ENCODE measurements at regions not wholly inside any gene's neighbourhood (a gene's known extent, or its start where the extent isn't known, plus 50 kb on each side); places are given as distances from the start of the nearest gene placed in this dataset.
A peak's percentile ranks its signal among the peaks of the same experiment; 100 is the strongest.

- peak overlapping the region; percentile 33 for H2AFZ ChIP-seq (ENCODE audit: low read depth, low read length, poor library complexity, severe bottlenecking)
- BruUV-seq (replicated peaks): no TSS peak
- H3K9me3 ChIP-seq (ENCODE audit: control insufficient read depth in 1 of 2, insufficient read depth in 1 of 2, low read depth in 1 of 2, low read length in 2 of 2): no peaks in the 10 kb centered on the region
- no peak overlapping the region for H3K4me3 ChIP-seq (replicated peaks in 1 of 2; ENCODE audit: low read depth in 1 of 2, low read length in 2 of 2)
- RAD21 ChIA-PET (ENCODE audit: low non-redundant PET in 1 of 2, low total read pairs in 2 of 2, uncharacterized antibody in 2 of 2, unreplicated experiment in 2 of 2): no interaction called here
- POLR2A ChIA-PET: interaction anchor here (1.2 kb wide), 1 partner anchor 13 kb away, joined by 3 read pairs; no protein-coding TSS in a partner anchor
- ATAC-seq (no peak), DNase-seq (ENCODE audit: low read depth, low spot score) (no peak)
- no peaks in the 10 kb centered on the region for H3K9me2 ChIP-seq (ENCODE audit: insufficient read depth)
- TF ChIP-seq, protein P1, sequence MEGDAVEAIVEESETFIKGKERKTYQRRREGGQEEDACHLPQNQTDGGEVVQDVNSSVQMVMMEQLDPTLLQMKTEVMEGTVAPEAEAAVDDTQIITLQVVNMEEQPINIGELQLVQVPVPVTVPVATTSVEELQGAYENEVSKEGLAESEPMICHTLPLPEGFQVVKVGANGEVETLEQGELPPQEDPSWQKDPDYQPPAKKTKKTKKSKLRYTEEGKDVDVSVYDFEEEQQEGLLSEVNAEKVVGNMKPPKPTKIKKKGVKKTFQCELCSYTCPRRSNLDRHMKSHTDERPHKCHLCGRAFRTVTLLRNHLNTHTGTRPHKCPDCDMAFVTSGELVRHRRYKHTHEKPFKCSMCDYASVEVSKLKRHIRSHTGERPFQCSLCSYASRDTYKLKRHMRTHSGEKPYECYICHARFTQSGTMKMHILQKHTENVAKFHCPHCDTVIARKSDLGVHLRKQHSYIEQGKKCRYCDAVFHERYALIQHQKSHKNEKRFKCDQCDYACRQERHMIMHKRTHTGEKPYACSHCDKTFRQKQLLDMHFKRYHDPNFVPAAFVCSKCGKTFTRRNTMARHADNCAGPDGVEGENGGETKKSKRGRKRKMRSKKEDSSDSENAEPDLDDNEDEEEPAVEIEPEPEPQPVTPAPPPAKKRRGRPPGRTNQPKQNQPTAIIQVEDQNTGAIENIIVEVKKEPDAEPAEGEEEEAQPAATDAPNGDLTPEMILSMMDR (IDR thresholded peaks at IDR 0.05 in 2 of 3, conservative IDR thresholded peaks at IDR 0.05 in 1 of 3; ENCODE audit: borderline replicate concordance in 1 of 3, insufficient read depth in 1 of 3, low read depth in 2 of 3, low read length in 2 of 3): no peak
- TF ChIP-seq FOSL1 (IDR thresholded peaks at IDR 0.05; ENCODE audit: low read depth): peak; percentile 76
- TF ChIP-seq SP1 (IDR thresholded peaks at IDR 0.05; ENCODE audit: low read depth): 0 out of 2 replicates have a peak, but pooled peaks have one; percentile 15
- H3K4me1 ChIP-seq (ENCODE audit: control insufficient read depth in 1 of 2, insufficient read depth in 2 of 2, low read length in 2 of 2): peaks cover 0 to 23% of the 10 kb centered on the region in 2 experiments; a peak in 2 of 4 replicates
- H3K36me3 ChIP-seq (ENCODE audit: control insufficient read depth in 1 of 2, insufficient read depth in 2 of 2, low read length in 2 of 2): no peaks in the 10 kb centered on the region
- intact Hi-C loops (cut with micrococcal nuclease): no loop called here
- H3K27ac ChIP-seq (ENCODE audit: low read depth, low read length): no peak overlapping the region
- no peak overlapping the region for H3K9ac ChIP-seq (ENCODE audit: low read length)
- peak overlapping the region; percentile 28; the same call in 1 of the 2 replicates for H3K4me2 ChIP-seq (ENCODE audit: low read length)
- CTCF ChIA-PET: interaction anchor here (1.1 to 1.2 kb wide), 3 partner anchors 10 to 103 kb away, joined by 3 to 4 read pairs (median 3); no protein-coding TSS in a partner anchor
- no peaks in the 10 kb centered on the region for H4K20me1 ChIP-seq (ENCODE audit: insufficient read depth)
- H3K79me2 ChIP-seq (ENCODE audit: insufficient read depth, low read length): no peaks in the 10 kb centered on the region
- H3K27me3 ChIP-seq (ENCODE audit: insufficient read depth, low read length): no peaks in the 10 kb centered on the region
These were observed 52.1 kb upstream of the SNX9 start for GRCh38 chr6:157770946-157771345.

- H3K4me3 ChIP-seq (replicated peaks in 1 of 2; ENCODE audit: low read depth in 1 of 2, low read length in 2 of 2): no peak overlapping the region
- DNase-seq (ENCODE audit: low read depth, low spot score) (no peak), ATAC-seq (no peak)
- intact Hi-C loops (cut with micrococcal nuclease): no loop called here
- H3K4me2 ChIP-seq (ENCODE audit: low read length): no peak overlapping the region
- H3K9me3 ChIP-seq (ENCODE audit: control insufficient read depth in 1 of 2, insufficient read depth in 1 of 2, low read depth in 1 of 2, low read length in 2 of 2): no peaks in the 10 kb centered on the region
- no peaks in the 10 kb centered on the region for H3K36me3 ChIP-seq (ENCODE audit: control insufficient read depth in 1 of 2, insufficient read depth in 2 of 2, low read length in 2 of 2)
- RAD21 ChIA-PET (ENCODE audit: low non-redundant PET in 1 of 2, low total read pairs in 2 of 2, uncharacterized antibody in 2 of 2, unreplicated experiment in 2 of 2): no interaction called here
- H3K9me2 ChIP-seq (ENCODE audit: insufficient read depth): no peaks in the 10 kb centered on the region
- no peaks in the 10 kb centered on the region for H3K27me3 ChIP-seq (ENCODE audit: insufficient read depth, low read length)
- H3K4me1 ChIP-seq (ENCODE audit: control insufficient read depth in 1 of 2, insufficient read depth in 2 of 2, low read length in 2 of 2): peaks cover 0 to 21% of the 10 kb centered on the region in 2 experiments; a peak in 2 of 4 replicates
- BruUV-seq (replicated peaks): no TSS peak
- H3K27ac ChIP-seq (ENCODE audit: low read depth, low read length): no peak overlapping the region
- H2AFZ ChIP-seq (ENCODE audit: low read depth, low read length, poor library complexity, severe bottlenecking): no peak overlapping the region
- CTCF ChIA-PET: no interaction called here
- H3K79me2 ChIP-seq (ENCODE audit: insufficient read depth, low read length): no peaks in the 10 kb centered on the region
- no peaks in the 10 kb centered on the region for H4K20me1 ChIP-seq (ENCODE audit: insufficient read depth)
- H3K9ac ChIP-seq (ENCODE audit: low read length): no peak overlapping the region
- POLR2A ChIA-PET: no interaction called here
- no peak for TF ChIP-seq JUND (IDR thresholded peaks at IDR 0.05)
- no peak for TF ChIP-seq ELF1 (IDR thresholded peaks at IDR 0.05; ENCODE audit: borderline replicate concordance, low read depth)
- TF ChIP-seq TCF7L2 (IDR thresholded peaks at IDR 0.05; ENCODE audit: borderline replicate concordance, extremely low read depth, insufficient read depth, insufficient read length): no peak
- TF ChIP-seq CBX3 (IDR thresholded peaks at IDR 0.05; ENCODE audit: low read depth): no peak
- TF ChIP-seq, protein P1 (IDR thresholded peaks at IDR 0.05 in 2 of 3, conservative IDR thresholded peaks at IDR 0.05 in 1 of 3; ENCODE audit: borderline replicate concordance in 1 of 3, insufficient read depth in 1 of 3, low read depth in 2 of 3, low read length in 2 of 3): no peak
- TF ChIP-seq RAD21 (IDR thresholded peaks at IDR 0.05; ENCODE audit: low read depth): no peak
- TF ChIP-seq, protein P2, sequence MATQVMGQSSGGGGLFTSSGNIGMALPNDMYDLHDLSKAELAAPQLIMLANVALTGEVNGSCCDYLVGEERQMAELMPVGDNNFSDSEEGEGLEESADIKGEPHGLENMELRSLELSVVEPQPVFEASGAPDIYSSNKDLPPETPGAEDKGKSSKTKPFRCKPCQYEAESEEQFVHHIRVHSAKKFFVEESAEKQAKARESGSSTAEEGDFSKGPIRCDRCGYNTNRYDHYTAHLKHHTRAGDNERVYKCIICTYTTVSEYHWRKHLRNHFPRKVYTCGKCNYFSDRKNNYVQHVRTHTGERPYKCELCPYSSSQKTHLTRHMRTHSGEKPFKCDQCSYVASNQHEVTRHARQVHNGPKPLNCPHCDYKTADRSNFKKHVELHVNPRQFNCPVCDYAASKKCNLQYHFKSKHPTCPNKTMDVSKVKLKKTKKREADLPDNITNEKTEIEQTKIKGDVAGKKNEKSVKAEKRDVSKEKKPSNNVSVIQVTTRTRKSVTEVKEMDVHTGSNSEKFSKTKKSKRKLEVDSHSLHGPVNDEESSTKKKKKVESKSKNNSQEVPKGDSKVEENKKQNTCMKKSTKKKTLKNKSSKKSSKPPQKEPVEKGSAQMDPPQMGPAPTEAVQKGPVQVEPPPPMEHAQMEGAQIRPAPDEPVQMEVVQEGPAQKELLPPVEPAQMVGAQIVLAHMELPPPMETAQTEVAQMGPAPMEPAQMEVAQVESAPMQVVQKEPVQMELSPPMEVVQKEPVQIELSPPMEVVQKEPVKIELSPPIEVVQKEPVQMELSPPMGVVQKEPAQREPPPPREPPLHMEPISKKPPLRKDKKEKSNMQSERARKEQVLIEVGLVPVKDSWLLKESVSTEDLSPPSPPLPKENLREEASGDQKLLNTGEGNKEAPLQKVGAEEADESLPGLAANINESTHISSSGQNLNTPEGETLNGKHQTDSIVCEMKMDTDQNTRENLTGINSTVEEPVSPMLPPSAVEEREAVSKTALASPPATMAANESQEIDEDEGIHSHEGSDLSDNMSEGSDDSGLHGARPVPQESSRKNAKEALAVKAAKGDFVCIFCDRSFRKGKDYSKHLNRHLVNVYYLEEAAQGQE (IDR thresholded peaks at IDR 0.05; ENCODE audit: low read depth): no peak
- TF ChIP-seq SRF (IDR thresholded peaks at IDR 0.05; ENCODE audit: low read depth): no peak
- no peak for TF ChIP-seq FOSL1 (IDR thresholded peaks at IDR 0.05; ENCODE audit: low read depth)
- no peak for TF ChIP-seq ZFX (IDR thresholded peaks at IDR 0.05)
- TF ChIP-seq, protein P3, sequence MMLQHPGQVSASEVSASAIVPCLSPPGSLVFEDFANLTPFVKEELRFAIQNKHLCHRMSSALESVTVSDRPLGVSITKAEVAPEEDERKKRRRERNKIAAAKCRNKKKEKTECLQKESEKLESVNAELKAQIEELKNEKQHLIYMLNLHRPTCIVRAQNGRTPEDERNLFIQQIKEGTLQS (IDR thresholded peaks at IDR 0.05): no peak
These were observed 50.2 kb upstream of the SNX9 start for GRCh38 chr6:157772820-157773219.

Measured in HCT116 (cell line).